SK-N-SH treated with all-trans-retinoic acid at 6 μM for 48 hours (cell line): ENCODE measurements at regions not wholly inside any gene's neighbourhood (a gene's known extent, or its start where the extent isn't known, plus 50 kb on each side); places are given as distances from the start of the nearest gene placed in this dataset.

ENCODE experiments used
- ATAC-seq: fragments of 200-7000 bp; cut with Tn5 transposase; 3 replicates; pipeline ENCODE4 v1.9.1; 2020; ENCODE audit warnings: mild to moderate bottlenecking, moderate library complexity
- ARNTL ChIP-seq: fragments of 450-650 bp; formaldehyde crosslinking; IDR thresholded peaks from 2 replicates; pipeline ENCODE4 v1.5.0; 2020; ENCODE audit warnings: low read depth, mild to moderate bottlenecking, moderate library complexity, borderline replicate concordance
- BACH2 ChIP-seq: fragments of 250-450 bp; sonication (Bioruptor Pico); IDR thresholded peaks from 2 replicates; pipeline ENCODE4 v1.9.0; 2021; ENCODE audit warnings: mild to moderate bottlenecking, borderline replicate concordance
- CREB5 ChIP-seq: fragments of 250-450 bp; sonication (Bioruptor Pico); IDR thresholded peaks from 2 replicates; pipeline ENCODE4 v1.5.1; 2020; ENCODE audit warnings: low read depth, mild to moderate bottlenecking, moderate library complexity
- CSDC2 ChIP-seq: fragments of 250-450 bp; sonication (Bioruptor Pico); IDR thresholded peaks from 2 replicates; pipeline ENCODE4 v1.5.0; 2020; ENCODE audit warnings: mild to moderate bottlenecking, moderate library complexity
- CSRNP3 ChIP-seq: fragments of 250-450 bp; sonication (Bioruptor Pico); IDR thresholded peaks from 2 replicates; pipeline ENCODE4 v1.5.1; 2021; ENCODE audit warnings: mild to moderate bottlenecking, moderate library complexity
- GLIS3 ChIP-seq: fragments of 250-450 bp; sonication (Bioruptor Pico); IDR thresholded peaks from 2 replicates; pipeline ENCODE4 v1.5.0; 2020; ENCODE audit warnings: mild to moderate bottlenecking, moderate library complexity
- ISL1 ChIP-seq: fragments of 250-450 bp; sonication (Bioruptor Pico); IDR thresholded peaks from 2 replicates; pipeline ENCODE4 v2.1.2; 2022; ENCODE audit warnings: mild to moderate bottlenecking, moderate library complexity
- OSR1 ChIP-seq: fragments of 250-450 bp; sonication (Bioruptor Pico); IDR thresholded peaks from 2 replicates; pipeline ENCODE4 v1.8.0; 2022; ENCODE audit warnings: moderate library complexity, mild to moderate bottlenecking, inconsistent platforms
- PATZ1 ChIP-seq: fragments of 250-450 bp; sonication (Bioruptor Pico); IDR thresholded peaks from 2 replicates; pipeline ENCODE4 v1.8.0; 2020; ENCODE audit warnings: mild to moderate bottlenecking, moderate library complexity, borderline replicate concordance
- POU6F1 ChIP-seq: fragments of 250-450 bp; sonication (Bioruptor Pico); IDR thresholded peaks from 2 replicates; pipeline ENCODE4 v1.8.0; 2021; ENCODE audit warnings: low read depth, mild to moderate bottlenecking, moderate library complexity, borderline replicate concordance
- PPARA ChIP-seq: fragments of 250-450 bp; sonication (Bioruptor Pico); IDR thresholded peaks from 2 replicates; pipeline ENCODE4 v1.5.0; 2020; ENCODE audit warnings: mild to moderate bottlenecking, borderline replicate concordance
- RARB ChIP-seq: fragments of 250-450 bp; sonication (Bioruptor Pico); IDR thresholded peaks from 2 replicates; pipeline ENCODE4 v1.8.0; 2021; ENCODE audit warnings: mild to moderate bottlenecking, moderate library complexity
- SNAI2 ChIP-seq: fragments of 250-450 bp; sonication (Bioruptor Pico); IDR thresholded peaks from 2 replicates; pipeline ENCODE4 v1.5.0; 2020; ENCODE audit warnings: mild to moderate bottlenecking, moderate library complexity
- TCF4 ChIP-seq: fragments of 250-450 bp; sonication (Bioruptor Pico); IDR thresholded peaks from 2 replicates; pipeline ENCODE4 v1.8.0; 2021; ENCODE audit warnings: mild to moderate bottlenecking, moderate library complexity, borderline replicate concordance
- TOX ChIP-seq: fragments of 250-450 bp; sonication (Bioruptor Pico); IDR thresholded peaks from 2 replicates; pipeline ENCODE4 v1.8.0; 2021; ENCODE audit warnings: mild to moderate bottlenecking, moderate library complexity, borderline replicate concordance
- TSHZ2 ChIP-seq: fragments of 250-450 bp; sonication (Bioruptor Pico); IDR thresholded peaks from 2 replicates; pipeline ENCODE4 v1.5.0; 2020; ENCODE audit warnings: mild to moderate bottlenecking, moderate library complexity
- ZC3H10 ChIP-seq: fragments of 250-450 bp; sonication (Bioruptor Pico); IDR thresholded peaks from 2 replicates; pipeline ENCODE4 v1.5.1; 2021; ENCODE audit warnings: mild to moderate bottlenecking, moderate library complexity
- ZFP30 ChIP-seq: fragments of 450-650 bp; formaldehyde crosslinking; IDR thresholded peaks from 2 replicates; pipeline ENCODE4 v1.5.0; 2022; ENCODE audit warnings: mild to moderate bottlenecking, moderate library complexity
- ZNF565 ChIP-seq: fragments of 450-650 bp; formaldehyde crosslinking; conservative IDR thresholded peaks from 2 replicates; pipeline ENCODE4 v1.5.0; 2020; ENCODE audit warnings: low read depth, mild to moderate bottlenecking, moderate library complexity
- ZNF70 ChIP-seq: fragments of 450-650 bp; formaldehyde crosslinking; IDR thresholded peaks from 2 replicates; pipeline ENCODE4 v1.5.0; 2020; ENCODE audit warnings: mild to moderate bottlenecking, moderate library complexity
- ZNF8 ChIP-seq: fragments of 450-650 bp; formaldehyde crosslinking; IDR thresholded peaks from 2 replicates; pipeline ENCODE4 v1.5.0; 2020; ENCODE audit warnings: mild to moderate bottlenecking, moderate library complexity

GRCh38 chr13:22793598-22794134 lies 387.1 kb upstream of the SGCG start:
- ATAC-seq, result no peak

GRCh38 chr13:22800526-22801401 lies 380.0 kb upstream of the SGCG start:
- no peak for ATAC-seq
- no peak for TF ChIP-seq ARNTL (CRISPR knock-in tag)
- TF ChIP-seq BACH2 (CRISPR knock-in tag), result no peak
- TF ChIP-seq ZNF8 (CRISPR knock-in tag), result no peak
- no peak for TF ChIP-seq TSHZ2 (CRISPR knock-in tag)
- TF ChIP-seq TCF4 (CRISPR knock-in tag), result no peak
- TF ChIP-seq ISL1, result no peak
- no peak for TF ChIP-seq GLIS3 (CRISPR knock-in tag)
- TF ChIP-seq ZNF70, result no peak
- TF ChIP-seq POU6F1 (CRISPR knock-in tag), result no peak
- TF ChIP-seq CSRNP3 (CRISPR knock-in tag), result no peak
- no peak for TF ChIP-seq OSR1 (CRISPR knock-in tag)
- no peak for TF ChIP-seq RARB (CRISPR knock-in tag)
- TF ChIP-seq PPARA (CRISPR knock-in tag), result no peak
- TF ChIP-seq ZNF565 (CRISPR knock-in tag), result no peak
- TF ChIP-seq ZFP30 (CRISPR knock-in tag), result no peak
- no peak for TF ChIP-seq SNAI2 (CRISPR knock-in tag)

More at GRCh38 chr13:22793598-22794134, 387.1 kb upstream of the SGCG start:
- TF ChIP-seq RARB (CRISPR knock-in tag) (no peak), ZC3H10 (CRISPR knock-in tag) (no peak), POU6F1 (CRISPR knock-in tag) (no peak), ZFP30 (CRISPR knock-in tag) (no peak)

- no peak for ATAC-seq
- TF ChIP-seq CSDC2 (CRISPR knock-in tag) (no peak), PATZ1 (CRISPR knock-in tag) (no peak), CREB5 (CRISPR knock-in tag) (no peak), CSRNP3 (CRISPR knock-in tag) (no peak), PPARA (CRISPR knock-in tag) (no peak), TOX (CRISPR knock-in tag) (no peak), TCF4 (CRISPR knock-in tag) (no peak)
Observed at GRCh38 chr13:22801402-22802003, 379.3 kb upstream of the SGCG start.
